Thyroid gland (tissue), 4 donors: ENCODE measurements at regions not wholly inside any gene's neighbourhood (a gene's known extent, or its start where the extent isn't known, plus 50 kb on each side); places are given as distances from the start of the nearest gene placed in this dataset.

Experiments used
- DNase-seq, 2 donors: peaks; one replicate each; pipeline ENCODE4 v3.0.0-alpha.2; 2019
- H3K27ac ChIP-seq, 3 donors: fragments of 200-600 bp; sonication (generic); 1 replicate in 2 of 3; 2 replicates in 1 of 3; pipeline ENCODE4 v1.5.1; 2016 to 2019; ENCODE audit warnings: mild to moderate bottlenecking in 1 of 3, moderate library complexity in 1 of 3
- H3K27me3 ChIP-seq: fragments of 200-600 bp; sonication (generic); one replicate; pipeline ENCODE4 v1.5.1; 2019
- H3K36me3 ChIP-seq, 2 donors: fragments of 200-600 bp; sonication (generic); one replicate each; pipeline ENCODE4 v1.5.1; 2016 to 2019
- H3K4me1 ChIP-seq, 2 donors: fragments of 200-600 bp; sonication (generic); one replicate each; pipeline ENCODE4 v1.5.1; 2017 to 2019
- H3K4me3 ChIP-seq, 3 donors: fragments of 200-600 bp; sonication (generic); replicated peaks in 1 of 3; 1 replicate in 2 of 3; 2 replicates in 1 of 3; pipeline ENCODE4 v1.5.1; 2016; ENCODE audit warnings: mild to moderate bottlenecking in 1 of 3
- H3K9me3 ChIP-seq: fragments of 200-600 bp; sonication (generic); one replicate; pipeline ENCODE4 v1.5.1; 2017
- POLR2A ChIP-seq, 2 donors: fragments of 450-650 bp; IDR thresholded peaks; one replicate each; pipeline ENCODE4 v1.6.1; 2017; ENCODE audit warnings: antibody characterized with exemption in 2 of 2, mild to moderate bottlenecking in 2 of 2, moderate library complexity in 1 of 2
- WGBS, 2 donors: methylation state at CpG; one replicate each; pipeline ENCODE4 v1.1.5; 2017; 5-methylcytosine and 5-hydroxymethylcytosine counted together
- intact Hi-C: fragments of 100-400 bp; cut with DNase I; formaldehyde crosslinking; loops from one replicate; pipeline ENCODE4 v1.15.1; 2023
- TF ChIP-seq, protein P1 (sequence below), 6 experiments: fragments of 200-600 bp in 3 of 6; fragments of 450-650 bp in 3 of 6; sonication (generic) in 3 of 6; IDR thresholded peaks; one replicate each; pipeline ENCODE4 v1.5.1; 2016 to 2019; ENCODE audit warnings: antibody characterized with exemption in 6 of 6, mild to moderate bottlenecking in 2 of 6, inconsistent platforms in 1 of 6, moderate library complexity in 1 of 6

- TF ChIP-seq, protein P1, sequence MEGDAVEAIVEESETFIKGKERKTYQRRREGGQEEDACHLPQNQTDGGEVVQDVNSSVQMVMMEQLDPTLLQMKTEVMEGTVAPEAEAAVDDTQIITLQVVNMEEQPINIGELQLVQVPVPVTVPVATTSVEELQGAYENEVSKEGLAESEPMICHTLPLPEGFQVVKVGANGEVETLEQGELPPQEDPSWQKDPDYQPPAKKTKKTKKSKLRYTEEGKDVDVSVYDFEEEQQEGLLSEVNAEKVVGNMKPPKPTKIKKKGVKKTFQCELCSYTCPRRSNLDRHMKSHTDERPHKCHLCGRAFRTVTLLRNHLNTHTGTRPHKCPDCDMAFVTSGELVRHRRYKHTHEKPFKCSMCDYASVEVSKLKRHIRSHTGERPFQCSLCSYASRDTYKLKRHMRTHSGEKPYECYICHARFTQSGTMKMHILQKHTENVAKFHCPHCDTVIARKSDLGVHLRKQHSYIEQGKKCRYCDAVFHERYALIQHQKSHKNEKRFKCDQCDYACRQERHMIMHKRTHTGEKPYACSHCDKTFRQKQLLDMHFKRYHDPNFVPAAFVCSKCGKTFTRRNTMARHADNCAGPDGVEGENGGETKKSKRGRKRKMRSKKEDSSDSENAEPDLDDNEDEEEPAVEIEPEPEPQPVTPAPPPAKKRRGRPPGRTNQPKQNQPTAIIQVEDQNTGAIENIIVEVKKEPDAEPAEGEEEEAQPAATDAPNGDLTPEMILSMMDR (IDR thresholded peaks at IDR 0.05) = no peak
- TF ChIP-seq POLR2A (IDR thresholded peaks at IDR 0.05) = no peak
- Histone ChIP-seq H3K27ac (no peak overlapping the region), H3K27me3 (no peaks in the 10 kb centered on the region), H3K9me3 (no peaks in the 10 kb centered on the region), H3K36me3 (no peaks in the 10 kb centered on the region), H3K4me1 (no peaks in the 10 kb centered on the region), H3K4me3 (no peak overlapping the region)
- 82 to 94% methylated on average over 1 of the region's 1 CpG for WGBS, 2 donors
- intact Hi-C loops = no loop called here
- no peak for DNase-seq
These were observed 403.5 kb downstream of the ARL4A start for GRCh38 chr7:13090959-13091358.

DNA sequence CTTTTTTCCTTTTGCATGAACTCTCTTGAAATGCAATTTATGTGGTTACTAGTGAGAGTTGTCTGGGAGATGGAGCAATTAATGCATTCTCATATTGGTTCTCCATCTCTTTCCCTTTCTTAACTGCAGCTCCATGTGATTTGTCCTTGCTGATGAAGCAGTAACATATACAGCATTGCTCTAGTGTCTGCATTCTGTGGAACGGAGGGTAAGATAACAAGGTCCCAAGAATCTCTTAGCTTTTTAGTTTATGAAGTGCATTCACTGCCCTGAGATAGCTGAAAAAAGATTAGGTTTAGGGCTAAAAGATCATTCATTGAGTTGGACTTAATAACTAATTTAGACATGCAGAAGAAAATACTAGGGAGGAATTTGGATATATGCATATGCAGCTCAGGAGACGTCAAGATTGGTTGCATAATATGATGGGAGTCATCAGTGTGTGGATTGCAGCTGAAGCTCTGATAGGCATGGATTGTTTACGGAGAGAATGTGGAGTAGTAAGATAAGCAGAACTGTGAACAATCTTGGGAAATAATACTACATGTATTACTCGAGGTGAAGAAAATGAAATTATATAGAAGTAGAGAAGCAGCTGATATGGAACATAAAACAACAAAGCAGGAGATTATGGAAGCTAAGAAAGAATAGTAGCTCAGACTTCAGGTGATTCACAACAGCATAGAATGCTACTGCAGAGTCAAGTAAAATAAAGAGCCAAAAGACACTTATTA, 404.7 kb downstream of the ARL4A start:
- 57 to 72% methylated on average over 4 of the region's 4 CpGs for WGBS, 2 donors
- no peak overlapping the region for H3K4me3 ChIP-seq
- intact Hi-C loops = no loop called here
- H3K36me3 ChIP-seq = no peaks in the 10 kb centered on the region
- DNase-seq = no peak
- H3K4me1 ChIP-seq = no peaks in the 10 kb centered on the region
- H3K27me3 ChIP-seq = no peaks in the 10 kb centered on the region
- TF ChIP-seq POLR2A (IDR thresholded peaks at IDR 0.05) = no peak
- TF ChIP-seq, protein P1 (IDR thresholded peaks at IDR 0.05) = no peak
- H3K27ac ChIP-seq = no peak overlapping the region
- H3K9me3 ChIP-seq = no peaks in the 10 kb centered on the region

DNA sequence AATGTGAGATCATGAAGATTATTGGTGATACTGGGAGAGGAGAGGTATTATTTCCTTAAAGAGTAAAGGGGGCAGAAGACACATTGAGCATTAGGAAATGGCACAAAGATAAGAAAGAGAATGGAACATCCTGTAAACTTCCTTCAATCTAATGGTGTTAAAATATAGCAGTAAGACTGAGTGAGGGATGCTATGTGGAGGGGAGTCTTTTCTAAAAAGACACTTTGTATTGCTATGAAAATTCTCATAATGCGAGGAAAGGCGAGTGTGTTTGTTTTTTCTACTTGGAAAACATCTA, 405.2 kb downstream of the ARL4A start:
- Histone ChIP-seq H3K4me1 (no peaks in the 10 kb centered on the region), H3K27me3 (no peaks in the 10 kb centered on the region), H3K4me3 (no peak overlapping the region), H3K9me3 (no peaks in the 10 kb centered on the region), H3K36me3 (no peaks in the 10 kb centered on the region), H3K27ac (no peak overlapping the region)
- 60 to 84% methylated on average over 2 of the region's 2 CpGs for WGBS, 2 donors
- intact Hi-C loops = no loop called here
- TF ChIP-seq POLR2A (IDR thresholded peaks at IDR 0.05) = no peak
- TF ChIP-seq, protein P1 (IDR thresholded peaks at IDR 0.05) = no peak
- DNase-seq = no peak

DNA sequence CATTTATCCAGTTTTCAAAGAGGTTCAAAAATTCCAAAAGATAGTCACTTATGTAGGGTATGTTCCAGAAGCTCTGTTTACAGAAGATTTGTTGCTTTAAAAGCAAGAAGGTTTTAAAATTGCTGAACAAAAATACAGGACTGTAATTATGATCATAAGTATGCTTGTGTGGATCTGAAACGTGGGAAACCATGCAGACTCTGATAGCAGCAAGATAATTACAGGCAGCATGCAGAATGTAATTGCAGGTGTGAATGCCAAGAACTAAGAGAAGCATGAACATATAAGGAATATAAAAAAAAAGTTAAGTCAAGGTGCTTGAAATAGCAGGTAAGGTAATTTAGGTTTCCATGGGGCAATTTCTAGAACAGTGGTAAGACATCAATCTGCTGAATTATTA, 405.7 kb downstream of the ARL4A start:
- DNase-seq = no peak
- H3K27me3 ChIP-seq = no peaks in the 10 kb centered on the region
- 31 to 33% methylated on average over 1 of the region's 1 CpG for WGBS, 2 donors
- H3K9me3 ChIP-seq = no peaks in the 10 kb centered on the region
- intact Hi-C loops = no loop called here
- no peak for TF ChIP-seq POLR2A (IDR thresholded peaks at IDR 0.05)
- TF ChIP-seq, protein P1 (IDR thresholded peaks at IDR 0.05) = no peak
- H3K4me3 ChIP-seq = no peak overlapping the region
- H3K4me1 ChIP-seq = no peaks in the 10 kb centered on the region
- no peaks in the 10 kb centered on the region for H3K36me3 ChIP-seq
- H3K27ac ChIP-seq = no peak overlapping the region

DNA sequence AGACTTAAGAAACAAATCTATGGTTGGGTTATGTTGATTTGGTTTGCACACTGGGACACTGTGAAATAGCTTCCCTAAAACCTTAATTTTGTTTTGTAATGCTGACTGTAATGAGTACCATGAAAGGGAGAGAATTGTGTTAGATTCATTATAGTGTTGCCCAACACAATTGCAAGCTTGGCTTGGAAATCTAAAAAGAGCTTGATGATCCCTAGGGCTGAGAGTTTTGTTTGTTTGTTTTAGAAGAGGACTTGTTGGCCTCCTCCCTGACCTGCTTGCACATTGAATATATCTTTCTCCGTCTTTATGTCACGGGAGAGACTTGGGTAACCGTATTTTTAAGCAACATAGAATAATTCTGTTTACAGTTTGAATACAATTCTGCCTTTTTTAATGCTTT, 410.1 kb downstream of the ARL4A start:
- Histone ChIP-seq H3K27me3 (no peaks in the 10 kb centered on the region), H3K9me3 (no peaks in the 10 kb centered on the region), H3K36me3 (no peaks in the 10 kb centered on the region), H3K27ac (no peak overlapping the region), H3K4me1 (no peaks in the 10 kb centered on the region), H3K4me3 (no peak overlapping the region)
- intact Hi-C loops = no loop called here
- 52 to 56% methylated on average over 3 of the region's 3 CpGs for WGBS, 2 donors
- TF ChIP-seq, protein P1 (IDR thresholded peaks at IDR 0.05) = no peak
- no peak for DNase-seq
